Peyer's patch (tissue), 4 donors: ENCODE measurements at regions not wholly inside any gene's neighbourhood (a gene's known extent, or its start where the extent isn't known, plus 50 kb on each side); places are given as distances from the start of the nearest gene placed in this dataset.

Experiments used
- DNase-seq, 3 donors: peaks; one replicate each; pipeline ENCODE4 v3.0.0-alpha.2; 2017 to 2019
- H3K27ac ChIP-seq, 4 donors: fragments of 200-600 bp; sonication (generic); one replicate each; pipeline ENCODE4 v1.5.1; 2016 to 2019
- H3K27me3 ChIP-seq, 2 donors: fragments of 200-600 bp; sonication (generic); one replicate each; pipeline ENCODE4 v1.5.1; 2019
- H3K36me3 ChIP-seq, 3 donors: fragments of 200-600 bp; sonication (generic); one replicate each; pipeline ENCODE4 v1.5.1; 2016 to 2019
- H3K4me1 ChIP-seq, 4 donors: fragments of 200-600 bp; sonication (generic); one replicate each; pipeline ENCODE4 v1.5.1; 2016 to 2019
- H3K4me3 ChIP-seq, 4 donors: fragments of 200-600 bp; sonication (generic); 1 replicate in 3 of 4; 2 replicates in 1 of 4; pipeline ENCODE4 v1.5.1; 2016 to 2019; ENCODE audit warnings: mild to moderate bottlenecking in 1 of 4
- H3K9me3 ChIP-seq, 4 donors: fragments of 200-600 bp; sonication (generic); one replicate each; pipeline ENCODE4 v1.5.1; 2016 to 2019; ENCODE audit warnings: mild to moderate bottlenecking in 1 of 4
- CTCF ChIP-seq, 6 experiments: fragments of 450-650 bp in 4 of 6; fragments of 200-600 bp in 2 of 6; sonication (generic) in 1 of 6; IDR thresholded peaks; one replicate each; pipeline ENCODE4 v1.5.1; 2017 to 2019; ENCODE audit warnings: antibody characterized with exemption in 6 of 6, mild to moderate bottlenecking in 3 of 6, moderate library complexity in 1 of 6
- POLR2A ChIP-seq, 2 donors: fragments of 450-650 bp; IDR thresholded peaks; one replicate each; pipeline ENCODE4 v1.5.1; 2017; ENCODE audit warnings: antibody characterized with exemption in 2 of 2, mild to moderate bottlenecking in 2 of 2, moderate library complexity in 2 of 2

- H3K9me3 ChIP-seq: peaks cover 0 to 4% (median 0%) of the 10 kb centered on the region in 4 donors
- no peaks in the 10 kb centered on the region for H3K27me3 ChIP-seq
- H3K4me1 ChIP-seq: no peaks in the 10 kb centered on the region
- no peak for DNase-seq
- H3K36me3 ChIP-seq: no peaks in the 10 kb centered on the region
- TF ChIP-seq CTCF (IDR thresholded peaks at IDR 0.05) (no peak), POLR2A (IDR thresholded peaks at IDR 0.05) (no peak)
- no peak overlapping the region for H3K4me3 ChIP-seq
- H3K27ac ChIP-seq: no peak overlapping the region
Observed at GRCh38 chr6:165096209-165096608, 213.2 kb downstream of the C6orf118 start.

- Histone ChIP-seq H3K4me3 (no peak overlapping the region), H3K27ac (no peak overlapping the region), H3K27me3 (no peaks in the 10 kb centered on the region), H3K36me3 (no peaks in the 10 kb centered on the region), H3K9me3 (no peaks in the 10 kb centered on the region), H3K4me1 (no peaks in the 10 kb centered on the region)
- no peak for TF ChIP-seq CTCF (IDR thresholded peaks at IDR 0.05)
- TF ChIP-seq POLR2A (IDR thresholded peaks at IDR 0.05): no peak
- no peak for DNase-seq
Observed at GRCh38 chr6:165092881-165093595, 216.4 kb downstream of the C6orf118 start.

- no peak overlapping the region for H3K27ac ChIP-seq
- no peaks in the 10 kb centered on the region for H3K9me3 ChIP-seq
- DNase-seq: no peak
- no peaks in the 10 kb centered on the region for H3K4me1 ChIP-seq
- H3K4me3 ChIP-seq: no peak overlapping the region
- TF ChIP-seq CTCF (IDR thresholded peaks at IDR 0.05) (no peak), POLR2A (IDR thresholded peaks at IDR 0.05) (no peak)
- H3K36me3 ChIP-seq: no peaks in the 10 kb centered on the region
- H3K27me3 ChIP-seq: no peaks in the 10 kb centered on the region
Observed at GRCh38 chr6:165091121-165091785, 218.2 kb downstream of the C6orf118 start.

GRCh38 chr6:165090242-165090641 lies 219.2 kb downstream of the C6orf118 start:
- Histone ChIP-seq H3K27ac (no peak overlapping the region), H3K9me3 (no peaks in the 10 kb centered on the region), H3K4me1 (no peaks in the 10 kb centered on the region), H3K4me3 (no peak overlapping the region), H3K27me3 (no peaks in the 10 kb centered on the region), H3K36me3 (no peaks in the 10 kb centered on the region)
- no peak for TF ChIP-seq CTCF (IDR thresholded peaks at IDR 0.05)
- no peak for TF ChIP-seq POLR2A (IDR thresholded peaks at IDR 0.05)
- no peak for DNase-seq

GRCh38 chr6:165086814-165087213 lies 222.6 kb downstream of the C6orf118 start:
- no peak for DNase-seq
- Histone ChIP-seq H3K4me3 (no peak overlapping the region), H3K27me3 (no peaks in the 10 kb centered on the region), H3K27ac (no peak overlapping the region), H3K4me1 (no peaks in the 10 kb centered on the region), H3K36me3 (no peaks in the 10 kb centered on the region), H3K9me3 (no peaks in the 10 kb centered on the region)
- TF ChIP-seq CTCF (IDR thresholded peaks at IDR 0.05) (no peak), POLR2A (IDR thresholded peaks at IDR 0.05) (no peak)
